HEK293 (cell line): ENCODE measurements at regions not wholly inside any gene's neighbourhood (a gene's known extent, or its start where the extent isn't known, plus 50 kb on each side); places are given as distances from the start of the nearest gene placed in this dataset.

Source experiments
- CTCF ChIA-PET: fragments of 350-600 bp; formaldehyde crosslinking; extraction: SDS; loops from one replicate; lab custom pipeline; 2021; ENCODE audit warnings: antibody characterized with exemption; lab: Yijun Ruan, JAX
- POLR2A ChIA-PET: fragments of 300-600 bp; formaldehyde crosslinking; extraction: SDS; loops from one replicate; lab custom pipeline; 2020; ENCODE audit warnings: antibody characterized with exemption, inconsistent platforms; lab: Yijun Ruan, JAX
- H3K27ac ChIP-seq: fragments of 200-500 bp; sonication (Bioruptor generic); 2 replicates; pipeline ENCODE4 v1.5.1; 2014; ENCODE audit warnings: low read depth, low read length, control low read depth, inconsistent platforms; ENCODE audit errors: extremely low read depth
- H3K36me3 ChIP-seq, 2 experiments: fragments of 200-500 bp in 1 of 2; sonication (Bioruptor generic) in 1 of 2; 1 replicate in 1 of 2; 2 replicates in 1 of 2; pipeline ENCODE4 v1.5.1; 2014 to 2017; ENCODE audit warnings: inconsistent platforms in 2 of 2, low read length in 2 of 2; ENCODE audit not compliant: control insufficient read depth in 2 of 2, insufficient read depth in 1 of 2
- H3K4me1 ChIP-seq: fragments of 200-500 bp; sonication (Bioruptor generic); 2 replicates; pipeline ENCODE4 v1.5.1; 2014; ENCODE audit warnings: mild to moderate bottlenecking, low read length, inconsistent platforms; ENCODE audit not compliant: control insufficient read depth, insufficient read depth
- H3K4me3 ChIP-seq: 2 replicates; pipeline ENCODE4 v1.5.1; 2011; ENCODE audit warnings: low read depth, mild to moderate bottlenecking, control low read depth, low read length, moderate library complexity
- H3K9me3 ChIP-seq: fragments of 200-500 bp; sonication (Bioruptor generic); 2 replicates; pipeline ENCODE4 v1.5.1; 2014; ENCODE audit warnings: low read depth, low read length, inconsistent platforms; ENCODE audit not compliant: control insufficient read depth, insufficient read depth
- BCL11B ChIP-seq: fragments of 450-650 bp; formaldehyde crosslinking; IDR thresholded peaks from 2 replicates; pipeline ENCODE4 v1.5.1; 2016; ENCODE audit warnings: low read depth, missing biosample characterization, missing genetic modification characterization
- GFI1B ChIP-seq: fragments of 450-650 bp; formaldehyde crosslinking; IDR thresholded peaks from 2 replicates; pipeline ENCODE4 v1.5.1; 2016; ENCODE audit warnings: missing biosample characterization, missing genetic modification characterization
- HOXC10 ChIP-seq: sonication (generic); formaldehyde crosslinking; IDR thresholded peaks from 2 replicates; pipeline ENCODE4 v1.8.1; 2023; ENCODE audit warnings: mild to moderate bottlenecking, missing genetic modification reagents
- KLF1 ChIP-seq: fragments of 450-650 bp; formaldehyde crosslinking; IDR thresholded peaks from 2 replicates; pipeline ENCODE4 v1.5.1; 2016; ENCODE audit warnings: missing biosample characterization, missing genetic modification characterization
- MEIS1 ChIP-seq: sonication (generic); formaldehyde crosslinking; IDR thresholded peaks from 2 replicates; pipeline ENCODE4 v1.8.1; 2022; ENCODE audit warnings: missing genetic modification reagents, mild to moderate bottlenecking, borderline replicate concordance
- PRDM4 ChIP-seq: fragments of 450-650 bp; formaldehyde crosslinking; IDR thresholded peaks from 2 replicates; pipeline ENCODE4 v1.5.1; 2017; ENCODE audit warnings: missing biosample characterization, missing genetic modification characterization
- TCF7L2 ChIP-seq: IDR thresholded peaks from 2 replicates; pipeline ENCODE4 v1.6.1; 2011; ENCODE audit warnings: low read depth, mild to moderate bottlenecking, inconsistent platforms, low read length, moderate library complexity, borderline replicate concordance
- ZBTB1 ChIP-seq: fragments of 450-650 bp; formaldehyde crosslinking; IDR thresholded peaks from 2 replicates; pipeline ENCODE4 v1.5.1; 2016; ENCODE audit warnings: missing biosample characterization, missing genetic modification characterization
- ZBTB8A ChIP-seq: fragments of 450-650 bp; formaldehyde crosslinking; IDR thresholded peaks from 2 replicates; pipeline ENCODE4 v1.5.1; 2016; ENCODE audit warnings: missing biosample characterization, missing genetic modification characterization
- ZFHX2 ChIP-seq: fragments of 450-650 bp; formaldehyde crosslinking; conservative IDR thresholded peaks from 2 replicates; pipeline ENCODE4 v1.5.1; 2016; ENCODE audit warnings: missing biosample characterization, missing genetic modification characterization
- ZFP3 ChIP-seq: fragments of 450-650 bp; formaldehyde crosslinking; IDR thresholded peaks from 2 replicates; pipeline ENCODE4 v1.5.1; 2016; ENCODE audit warnings: low read depth, missing biosample characterization, missing genetic modification characterization
- ZNF174 ChIP-seq: fragments of 450-650 bp; formaldehyde crosslinking; IDR thresholded peaks from 2 replicates; pipeline ENCODE4 v1.5.0; 2017; ENCODE audit warnings: missing biosample characterization, mild to moderate bottlenecking, missing genetic modification characterization
- ZNF19 ChIP-seq: fragments of 450-650 bp; formaldehyde crosslinking; IDR thresholded peaks from 2 replicates; pipeline ENCODE4; 2016; ENCODE audit warnings: missing biosample characterization, missing genetic modification characterization, low read depth
- ZNF426 ChIP-seq: fragments of 450-650 bp; formaldehyde crosslinking; IDR thresholded peaks from 2 replicates; pipeline ENCODE4 v1.5.1; 2017; ENCODE audit warnings: missing biosample characterization, missing genetic modification characterization, mild to moderate bottlenecking, inconsistent platforms, moderate library complexity
- ZNF488 ChIP-seq: fragments of 450-650 bp; formaldehyde crosslinking; IDR thresholded peaks from 2 replicates; pipeline ENCODE4 v1.5.1; 2016; ENCODE audit warnings: missing biosample characterization, missing genetic modification characterization
- ZNF530 ChIP-seq: fragments of 450-650 bp; formaldehyde crosslinking; IDR thresholded peaks from 2 replicates; pipeline ENCODE4 v1.5.1; 2016; ENCODE audit warnings: low read depth, missing biosample characterization, missing genetic modification characterization
- ZNF580 ChIP-seq: fragments of 450-650 bp; formaldehyde crosslinking; IDR thresholded peaks from 2 replicates; pipeline ENCODE4 v1.5.1; 2016; ENCODE audit warnings: missing biosample characterization, missing genetic modification characterization
- ZNF623 ChIP-seq: fragments of 450-650 bp; formaldehyde crosslinking; IDR thresholded peaks from 2 replicates; pipeline ENCODE4 v1.5.1; 2016; ENCODE audit warnings: missing biosample characterization, missing genetic modification characterization
- ZNF670 ChIP-seq: fragments of 450-650 bp; formaldehyde crosslinking; IDR thresholded peaks from 2 replicates; pipeline ENCODE4 v1.5.1; 2016; ENCODE audit warnings: missing biosample characterization, missing genetic modification characterization, low read depth
- ZNF76 ChIP-seq: fragments of 450-650 bp; formaldehyde crosslinking; IDR thresholded peaks from 2 replicates; pipeline ENCODE4; 2016; ENCODE audit warnings: low read depth, missing biosample characterization, missing genetic modification characterization, borderline replicate concordance
- ZNF837 ChIP-seq: fragments of 450-650 bp; formaldehyde crosslinking; IDR thresholded peaks from 2 replicates; pipeline ENCODE4 v1.5.1; 2016; ENCODE audit warnings: missing biosample characterization, missing genetic modification characterization

GRCh38 chr4:45006078-45006477 lies 279.7 kb upstream of the GNPDA2 start (continued):
- TF ChIP-seq ZNF580 (tag by site-specific recombination) (no peak), ZNF488 (no peak), ZBTB1 (tag by site-specific recombination) (no peak), ZFHX2 (no peak), ZNF670 (tag by site-specific recombination) (no peak)

GRCh38 chr4:45004847-45005565 lies 278.6 kb upstream of the GNPDA2 start:
- H3K9me3 ChIP-seq, result no peaks in the 10 kb centered on the region
- TF ChIP-seq ZNF623 (tag by site-specific recombination), result no peak
- no peak for TF ChIP-seq ZNF837 (tag by site-specific recombination)
- TF ChIP-seq PRDM4, result no peak
- TF ChIP-seq HOXC10 (CRISPR knock-in tag), result no peak
- TF ChIP-seq BCL11B (tag by site-specific recombination), result no peak
- no peak for TF ChIP-seq ZFHX2
- no peak for TF ChIP-seq ZFP3 (tag by site-specific recombination)
- no peak for TF ChIP-seq ZBTB8A (tag by site-specific recombination)
- no peak for TF ChIP-seq TCF7L2
- no peak for TF ChIP-seq KLF1
- no peak for TF ChIP-seq ZNF76 (tag by site-specific recombination)
- ChIA-PET CTCF (interaction anchor here (0.6 to 1.1 kb wide), 3 partner anchors 21 to 245 kb away, joined by 3 read pairs; no protein-coding TSS in a partner anchor), POLR2A (no interaction called here)
- H3K27ac ChIP-seq, result no peak overlapping the region
- no peaks in the 10 kb centered on the region for H3K36me3 ChIP-seq
- no peaks in the 10 kb centered on the region for H3K4me1 ChIP-seq
- no peak overlapping the region for H3K4me3 ChIP-seq

- Histone ChIP-seq H3K9me3 (no peaks in the 10 kb centered on the region), H3K4me1 (no peaks in the 10 kb centered on the region), H3K27ac (no peak overlapping the region), H3K4me3 (no peak overlapping the region), H3K36me3 (no peaks in the 10 kb centered on the region)
- CTCF ChIA-PET, result interaction anchor here (0.6 to 1.1 kb wide), 3 partner anchors 20 to 245 kb away, joined by 3 read pairs; no protein-coding TSS in a partner anchor
- POLR2A ChIA-PET, result no interaction called here
- no peak for TF ChIP-seq ZNF530 (tag by site-specific recombination)
- no peak for TF ChIP-seq ZNF19
- TF ChIP-seq ZNF426 (tag by site-specific recombination), result no peak
- no peak for TF ChIP-seq ZNF174 (tag by site-specific recombination)
- TF ChIP-seq MEIS1, result no peak
- no peak for TF ChIP-seq GFI1B
Measured at GRCh38 chr4:45004326-45004725, 278.0 kb upstream of the GNPDA2 start.
